Breast epithelium (tissue), 3 donors: ENCODE measurements at regions not wholly inside any gene's neighbourhood (a gene's known extent, or its start where the extent isn't known, plus 50 kb on each side); places are given as distances from the start of the nearest gene placed in this dataset.

Source experiments
- POLR2A ChIP-seq: fragments of 450-650 bp; IDR thresholded peaks from one replicate; pipeline ENCODE4 v1.6.1; 2016; ENCODE audit warnings: antibody characterized with exemption, mild to moderate bottlenecking, moderate library complexity
- POLR2AphosphoS5 ChIP-seq, 3 donors: sonication (generic); formaldehyde crosslinking; IDR thresholded peaks; one replicate each; pipeline ENCODE4 v1.6.1; 2017; ENCODE audit warnings: antibody characterized with exemption in 3 of 3
- TF ChIP-seq, protein P1 (sequence below), 3 donors: fragments of 450-650 bp; IDR thresholded peaks; one replicate each; pipeline ENCODE4 v1.5.1; 2016 to 2017; ENCODE audit warnings: antibody characterized with exemption in 3 of 3, mild to moderate bottlenecking in 3 of 3, moderate library complexity in 3 of 3

DNA sequence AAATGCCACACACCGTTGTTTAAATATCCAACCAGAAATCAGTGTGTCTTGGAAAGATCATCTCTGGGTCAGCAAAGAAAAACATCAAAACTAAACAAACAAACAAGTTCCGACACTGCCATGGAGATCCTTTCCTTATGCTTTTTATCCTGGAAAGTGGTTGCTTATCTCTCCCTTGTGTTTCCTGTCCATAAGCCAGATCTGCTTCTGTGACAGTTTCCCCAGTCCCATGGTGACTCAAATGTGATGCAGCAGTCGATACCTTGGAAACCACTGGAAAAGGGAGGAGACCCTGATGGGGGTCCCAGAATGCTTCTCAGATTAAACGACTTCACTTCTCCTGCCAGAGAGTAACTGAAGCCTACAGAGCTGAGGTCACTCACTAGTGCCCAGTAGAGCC, 94.7 kb downstream of the DMRTA2 start:
- TF ChIP-seq POLR2AphosphoS5 (IDR thresholded peaks at IDR 0.05) (no peak), POLR2A (no peak)
- TF ChIP-seq, protein P1, sequence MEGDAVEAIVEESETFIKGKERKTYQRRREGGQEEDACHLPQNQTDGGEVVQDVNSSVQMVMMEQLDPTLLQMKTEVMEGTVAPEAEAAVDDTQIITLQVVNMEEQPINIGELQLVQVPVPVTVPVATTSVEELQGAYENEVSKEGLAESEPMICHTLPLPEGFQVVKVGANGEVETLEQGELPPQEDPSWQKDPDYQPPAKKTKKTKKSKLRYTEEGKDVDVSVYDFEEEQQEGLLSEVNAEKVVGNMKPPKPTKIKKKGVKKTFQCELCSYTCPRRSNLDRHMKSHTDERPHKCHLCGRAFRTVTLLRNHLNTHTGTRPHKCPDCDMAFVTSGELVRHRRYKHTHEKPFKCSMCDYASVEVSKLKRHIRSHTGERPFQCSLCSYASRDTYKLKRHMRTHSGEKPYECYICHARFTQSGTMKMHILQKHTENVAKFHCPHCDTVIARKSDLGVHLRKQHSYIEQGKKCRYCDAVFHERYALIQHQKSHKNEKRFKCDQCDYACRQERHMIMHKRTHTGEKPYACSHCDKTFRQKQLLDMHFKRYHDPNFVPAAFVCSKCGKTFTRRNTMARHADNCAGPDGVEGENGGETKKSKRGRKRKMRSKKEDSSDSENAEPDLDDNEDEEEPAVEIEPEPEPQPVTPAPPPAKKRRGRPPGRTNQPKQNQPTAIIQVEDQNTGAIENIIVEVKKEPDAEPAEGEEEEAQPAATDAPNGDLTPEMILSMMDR (IDR thresholded peaks at IDR 0.05), result no peak
